VCaP (cell line): ENCODE measurements at regions not wholly inside any gene's neighbourhood (a gene's known extent, or its start where the extent isn't known, plus 50 kb on each side); places are given as distances from the start of the nearest gene placed in this dataset.

Source experiments
- H3K27ac ChIP-seq: fragments of 450-650 bp; 2 replicates; pipeline ENCODE4 v1.5.1; 2017
- CTCF ChIP-seq: fragments of 450-650 bp; conservative IDR thresholded peaks from 2 replicates; pipeline ENCODE4 v1.5.1; 2017; ENCODE audit warnings: mild to moderate bottlenecking, moderate library complexity

- TF ChIP-seq CTCF = no peak
- H3K27ac ChIP-seq = no peak overlapping the region
These were observed 948.4 kb downstream of the UQCRFS1 start for GRCh38 chr19:28264556-28264955.

GRCh38 chr19:28258829-28259228, 954.1 kb downstream of the UQCRFS1 start:
- no peak for TF ChIP-seq CTCF
- peak overlapping the region; percentile 46 for H3K27ac ChIP-seq

- TF ChIP-seq CTCF = no peak
- no peak overlapping the region for H3K27ac ChIP-seq
These were observed 955.6 kb downstream of the UQCRFS1 start for GRCh38 chr19:28257396-28257795.

- H3K27ac ChIP-seq = no peak overlapping the region
- TF ChIP-seq CTCF = no peak
These were observed 965.7 kb downstream of the UQCRFS1 start for GRCh38 chr19:28247243-28247642.

- no peak for TF ChIP-seq CTCF
- H3K27ac ChIP-seq = no peak overlapping the region
These were observed 967.0 kb downstream of the UQCRFS1 start for GRCh38 chr19:28245937-28246336.

- no peak for TF ChIP-seq CTCF
These were observed 968.0 kb downstream of the UQCRFS1 start for GRCh38 chr19:28244966-28245365.

GRCh38 chr19:28242317-28242927, 970.5 kb downstream of the UQCRFS1 start:
- TF ChIP-seq CTCF = peak; percentile 79
- no peak overlapping the region for H3K27ac ChIP-seq

More at GRCh38 chr19:28244966-28245365, 968.0 kb downstream of the UQCRFS1 start:
- no peak overlapping the region for H3K27ac ChIP-seq
